HEK293 (cell line): ENCODE measurements at regions not wholly inside any gene's neighbourhood (a gene's known extent, or its start where the extent isn't known, plus 50 kb on each side); places are given as distances from the start of the nearest gene placed in this dataset.
A peak's percentile ranks its signal among the peaks of the same experiment; 100 is the strongest.

Experiments
- CTCF ChIA-PET: fragments of 350-600 bp; formaldehyde crosslinking; extraction: SDS; loops from one replicate; lab custom pipeline; 2021; ENCODE audit warnings: antibody characterized with exemption; lab: Yijun Ruan, JAX
- POLR2A ChIA-PET: fragments of 300-600 bp; formaldehyde crosslinking; extraction: SDS; loops from one replicate; lab custom pipeline; 2020; ENCODE audit warnings: antibody characterized with exemption, inconsistent platforms; lab: Yijun Ruan, JAX
- H3K27ac ChIP-seq: fragments of 200-500 bp; sonication (Bioruptor generic); 2 replicates; pipeline ENCODE4 v1.5.1; 2014; ENCODE audit warnings: low read depth, low read length, control low read depth, inconsistent platforms; ENCODE audit errors: extremely low read depth
- H3K36me3 ChIP-seq, 2 experiments: fragments of 200-500 bp in 1 of 2; sonication (Bioruptor generic) in 1 of 2; 1 replicate in 1 of 2; 2 replicates in 1 of 2; pipeline ENCODE4 v1.5.1; 2014 to 2017; ENCODE audit warnings: inconsistent platforms in 2 of 2, low read length in 2 of 2; ENCODE audit not compliant: control insufficient read depth in 2 of 2, insufficient read depth in 1 of 2
- H3K4me1 ChIP-seq: fragments of 200-500 bp; sonication (Bioruptor generic); 2 replicates; pipeline ENCODE4 v1.5.1; 2014; ENCODE audit warnings: mild to moderate bottlenecking, low read length, inconsistent platforms; ENCODE audit not compliant: control insufficient read depth, insufficient read depth
- H3K4me3 ChIP-seq: 2 replicates; pipeline ENCODE4 v1.5.1; 2011; ENCODE audit warnings: low read depth, mild to moderate bottlenecking, control low read depth, low read length, moderate library complexity
- H3K9me3 ChIP-seq: fragments of 200-500 bp; sonication (Bioruptor generic); 2 replicates; pipeline ENCODE4 v1.5.1; 2014; ENCODE audit warnings: low read depth, low read length, inconsistent platforms; ENCODE audit not compliant: control insufficient read depth, insufficient read depth
- FEZF1 ChIP-seq: fragments of 450-650 bp; formaldehyde crosslinking; IDR thresholded peaks from 2 replicates; pipeline ENCODE4 v1.5.1; 2016; ENCODE audit warnings: missing biosample characterization, missing genetic modification characterization
- INSM2 ChIP-seq: fragments of 450-650 bp; formaldehyde crosslinking; IDR thresholded peaks from 2 replicates; pipeline ENCODE4 v1.5.1; 2016; ENCODE audit warnings: missing biosample characterization, missing genetic modification characterization
- PRDM10 ChIP-seq: fragments of 450-650 bp; formaldehyde crosslinking; IDR thresholded peaks from 2 replicates; pipeline ENCODE4 v1.5.1; 2016; ENCODE audit warnings: missing biosample characterization, missing genetic modification characterization
- PRDM6 ChIP-seq: fragments of 450-650 bp; formaldehyde crosslinking; IDR thresholded peaks from 2 replicates; pipeline ENCODE4 v1.5.1; 2017; ENCODE audit warnings: missing biosample characterization, missing genetic modification characterization
- SALL2 ChIP-seq: fragments of 450-650 bp; formaldehyde crosslinking; IDR thresholded peaks from 2 replicates; pipeline ENCODE4 v1.5.0; 2017; ENCODE audit warnings: missing biosample characterization, mild to moderate bottlenecking, missing genetic modification characterization, borderline replicate concordance
- WT1 ChIP-seq: fragments of 450-650 bp; formaldehyde crosslinking; IDR thresholded peaks from 2 replicates; pipeline ENCODE4 v1.5.1; 2016; ENCODE audit warnings: missing biosample characterization, missing genetic modification characterization
- ZBTB11 ChIP-seq: fragments of 450-650 bp; formaldehyde crosslinking; conservative IDR thresholded peaks from 2 replicates; pipeline ENCODE4 v1.5.1; 2016; ENCODE audit warnings: low read depth, missing biosample characterization, missing genetic modification characterization
- ZBTB21 ChIP-seq: fragments of 450-650 bp; formaldehyde crosslinking; IDR thresholded peaks from 2 replicates; pipeline ENCODE4 v1.5.1; 2017; ENCODE audit warnings: missing biosample characterization, missing genetic modification characterization
- ZFHX2 ChIP-seq: fragments of 450-650 bp; formaldehyde crosslinking; conservative IDR thresholded peaks from 2 replicates; pipeline ENCODE4 v1.5.1; 2016; ENCODE audit warnings: missing biosample characterization, missing genetic modification characterization
- ZNF157 ChIP-seq: fragments of 450-650 bp; formaldehyde crosslinking; IDR thresholded peaks from 2 replicates; pipeline ENCODE4 v1.5.1; 2016; ENCODE audit warnings: missing biosample characterization, missing genetic modification characterization
- ZNF169 ChIP-seq: fragments of 450-650 bp; formaldehyde crosslinking; IDR thresholded peaks from 2 replicates; pipeline ENCODE4 v1.5.1; 2016; ENCODE audit warnings: missing biosample characterization, missing genetic modification characterization
- ZNF366 ChIP-seq: fragments of 450-650 bp; formaldehyde crosslinking; conservative IDR thresholded peaks from 2 replicates; pipeline ENCODE4 v1.5.1; 2016; ENCODE audit warnings: missing biosample characterization, missing genetic modification characterization
- ZNF548 ChIP-seq: fragments of 450-650 bp; formaldehyde crosslinking; IDR thresholded peaks from 2 replicates; pipeline ENCODE4 v1.5.1; 2016; ENCODE audit warnings: missing biosample characterization, missing genetic modification characterization
- ZNF560 ChIP-seq: fragments of 450-650 bp; formaldehyde crosslinking; IDR thresholded peaks from 2 replicates; pipeline ENCODE4 v1.5.1; 2017; ENCODE audit warnings: missing biosample characterization, missing genetic modification characterization, borderline replicate concordance
- ZNF621 ChIP-seq: fragments of 450-650 bp; formaldehyde crosslinking; IDR thresholded peaks from 2 replicates; pipeline ENCODE4 v1.5.1; 2017; ENCODE audit warnings: missing biosample characterization, missing genetic modification characterization
- ZNF747 ChIP-seq: fragments of 450-650 bp; formaldehyde crosslinking; IDR thresholded peaks from 2 replicates; pipeline ENCODE4 v1.5.1; 2016; ENCODE audit warnings: missing biosample characterization, missing genetic modification characterization
- ZNF768 ChIP-seq: fragments of 450-650 bp; formaldehyde crosslinking; IDR thresholded peaks from 2 replicates; pipeline ENCODE4 v1.5.1; 2018; ENCODE audit warnings: missing biosample characterization, mild to moderate bottlenecking, missing genetic modification characterization
- ZNF776 ChIP-seq: fragments of 450-650 bp; formaldehyde crosslinking; IDR thresholded peaks from 2 replicates; pipeline ENCODE4 v1.5.0; 2017; ENCODE audit warnings: missing biosample characterization, missing genetic modification characterization, borderline replicate concordance

- H3K27ac ChIP-seq, result no peak overlapping the region
- H3K4me3 ChIP-seq, result no peak overlapping the region
- no peaks in the 10 kb centered on the region for H3K36me3 ChIP-seq
- POLR2A ChIA-PET, result no interaction called here
- H3K9me3 ChIP-seq, result no peaks in the 10 kb centered on the region
- H3K4me1 ChIP-seq, result no peaks in the 10 kb centered on the region
- no peak for TF ChIP-seq SALL2 (tag by site-specific recombination)
- peak; percentile 89 for TF ChIP-seq FEZF1 (tag by site-specific recombination)
- TF ChIP-seq, all 188 proteins: peak for 1
- CTCF ChIA-PET, result interaction anchor here (0.6 to 1.4 kb wide), 3 partner anchors 14 to 136 kb away, joined by 3 read pairs; no protein-coding TSS in a partner anchor
Observed at GRCh38 chr20:22826306-22827230, 208.5 kb upstream of the SSTR4 start.

GRCh38 chr20:22827916-22828315 lies 207.2 kb upstream of the SSTR4 start:
- Histone ChIP-seq H3K4me1 (no peaks in the 10 kb centered on the region), H3K27ac (no peak overlapping the region), H3K9me3 (no peaks in the 10 kb centered on the region), H3K4me3 (no peak overlapping the region), H3K36me3 (no peaks in the 10 kb centered on the region)
- ChIA-PET CTCF (no interaction called here), POLR2A (no interaction called here)
- TF ChIP-seq ZFHX2 (tag by site-specific recombination) (no peak), ZNF560 (tag by site-specific recombination) (no peak), PRDM6 (tag by site-specific recombination) (no peak), INSM2 (no peak), ZNF169 (no peak), ZNF548 (no peak), ZNF776 (tag by site-specific recombination) (no peak)

GRCh38 chr20:22829356-22829755 lies 205.8 kb upstream of the SSTR4 start:
- Histone ChIP-seq H3K36me3 (no peaks in the 10 kb centered on the region), H3K27ac (no peak overlapping the region), H3K9me3 (no peaks in the 10 kb centered on the region), H3K4me3 (no peak overlapping the region), H3K4me1 (no peaks in the 10 kb centered on the region)
- ChIA-PET CTCF (interaction anchor here (0.6 to 0.7 kb wide), 3 partner anchors 20 to 68 kb away, joined by 3 to 4 read pairs (median 3); no protein-coding TSS in a partner anchor), POLR2A (no interaction called here)
- no peak for TF ChIP-seq ZNF747 (tag by site-specific recombination)
- TF ChIP-seq WT1 (tag by site-specific recombination), result no peak
- TF ChIP-seq ZNF768, result no peak
- TF ChIP-seq ZNF157, result no peak
- TF ChIP-seq ZNF621, result no peak
- no peak for TF ChIP-seq ZBTB11
- no peak for TF ChIP-seq PRDM10 (tag by site-specific recombination)
- TF ChIP-seq ZNF366 (tag by site-specific recombination), result no peak
- no peak for TF ChIP-seq ZBTB21 (tag by site-specific recombination)
